ENCODE measurements at regions not wholly inside any gene's neighbourhood (a gene's known extent, or its start where the extent isn't known, plus 50 kb on each side); places are given as distances from the start of the nearest gene placed in this dataset.

GRCh38 chr6:44634321-44634720 lies 246.8 kb downstream of the CDC5L start:
- DNase-seq (ENCODE audit: low read depth): no peak

GRCh38 chr6:44635486-44635885 lies 248.0 kb downstream of the CDC5L start:
- DNase-seq (ENCODE audit: low read depth): no peak

DNA sequence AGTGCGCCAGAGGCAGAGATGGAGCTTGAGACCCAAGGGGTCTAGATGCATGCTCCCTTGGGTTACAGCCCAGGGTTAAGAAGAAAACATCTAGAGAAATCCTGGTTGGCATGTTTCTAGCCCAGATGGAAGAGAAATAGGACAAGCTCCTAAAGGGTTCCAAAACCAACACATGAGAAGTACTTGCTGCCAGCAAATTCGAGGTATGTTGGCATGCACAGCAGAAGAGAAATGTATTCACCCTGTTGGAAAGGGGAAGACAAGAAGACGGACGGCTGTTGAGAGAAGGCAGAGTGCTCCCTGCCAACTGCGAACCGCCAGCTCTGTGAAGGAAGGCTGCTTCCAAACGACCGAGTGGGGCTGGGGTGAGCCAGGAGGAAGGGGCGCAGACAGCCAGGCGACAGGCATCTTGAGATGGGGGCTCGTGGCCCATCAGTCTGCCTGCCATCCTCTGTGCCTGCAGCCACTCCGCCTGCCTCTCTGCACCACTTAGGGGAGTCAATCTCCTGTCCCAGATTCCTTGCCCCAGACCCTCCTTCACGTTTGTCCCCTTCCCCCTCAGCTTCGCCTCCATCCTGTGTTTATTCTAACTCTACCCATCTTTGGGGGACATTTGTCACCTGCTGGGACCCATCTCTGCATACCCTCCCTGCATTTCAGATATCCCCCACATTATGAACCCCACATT lies 249.2 kb downstream of the CDC5L start:
- DNase-seq (ENCODE audit: low read depth): no peak

- peak; percentile 87 for DNase-seq (ENCODE audit: low read depth)
These were observed 254.0 kb downstream of the CDC5L start for GRCh38 chr6:44641344-44642031.

- no peak for DNase-seq (ENCODE audit: low read depth)
These were observed 254.8 kb downstream of the CDC5L start for GRCh38 chr6:44642349-44642748.

- DNase-seq (ENCODE audit: low read depth): peak; percentile 65
These were observed 255.5 kb downstream of the CDC5L start for GRCh38 chr6:44642870-44643522.

GRCh38 chr6:44645276-44645675 lies 257.8 kb downstream of the CDC5L start:
- DNase-seq (ENCODE audit: low read depth): no peak

GRCh38 chr6:44646355-44646754 lies 258.8 kb downstream of the CDC5L start:
- no peak for DNase-seq (ENCODE audit: low read depth)

DNA sequence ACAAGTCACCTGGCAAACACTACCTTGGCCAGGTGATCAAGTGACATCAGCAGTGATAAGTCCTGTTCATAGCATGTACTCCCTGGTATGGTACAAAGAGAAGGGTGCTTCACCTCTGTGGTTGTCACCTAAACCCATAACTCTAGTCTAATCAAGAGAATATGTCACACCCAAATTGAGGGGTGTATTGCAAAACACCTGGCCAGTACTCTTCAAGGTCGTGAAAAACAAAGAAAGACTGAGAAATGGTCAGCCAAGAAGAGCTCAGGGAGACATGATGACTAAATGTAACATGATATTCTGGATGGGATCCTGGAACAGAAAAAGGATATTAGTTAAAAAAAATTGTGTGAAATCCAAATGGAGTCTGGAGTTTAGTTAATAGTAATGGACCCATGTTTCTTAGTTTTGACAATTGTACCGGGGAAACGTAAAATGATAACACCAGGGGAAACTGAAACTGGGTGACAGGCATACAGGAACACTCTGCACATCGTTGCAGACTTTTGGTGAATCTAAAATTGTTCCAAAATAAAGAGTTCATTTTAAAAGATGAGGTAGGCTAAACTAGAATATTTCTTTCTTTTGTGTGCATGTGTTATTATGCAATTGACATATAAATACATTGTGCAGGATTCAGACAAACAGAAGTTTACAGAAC lies 262.0 kb downstream of the CDC5L start:
- no peak for DNase-seq (ENCODE audit: low read depth)

DNA sequence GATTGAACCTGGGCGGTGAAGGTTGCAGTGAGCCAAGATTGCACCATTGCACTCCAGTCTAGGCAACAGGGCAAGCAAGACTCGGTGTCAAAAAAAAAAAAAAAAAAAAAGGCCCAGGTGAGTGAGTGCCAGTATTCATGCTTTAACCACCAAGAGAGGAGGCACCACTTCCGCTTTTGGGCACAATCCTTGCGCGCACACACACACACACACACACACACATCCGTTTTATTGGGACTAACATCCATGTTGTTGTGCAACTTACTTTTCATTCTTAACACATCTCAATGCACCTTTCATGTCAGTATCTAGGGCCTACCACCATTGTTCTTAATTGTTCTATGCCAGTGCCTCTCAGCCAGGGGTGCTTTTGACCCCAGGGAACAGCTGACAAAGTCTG lies 263.0 kb downstream of the CDC5L start:
- DNase-seq (ENCODE audit: low read depth): no peak

GRCh38 chr6:44650947-44651346 lies 263.4 kb downstream of the CDC5L start:
- DNase-seq (ENCODE audit: low read depth): peak; percentile 77

DNA sequence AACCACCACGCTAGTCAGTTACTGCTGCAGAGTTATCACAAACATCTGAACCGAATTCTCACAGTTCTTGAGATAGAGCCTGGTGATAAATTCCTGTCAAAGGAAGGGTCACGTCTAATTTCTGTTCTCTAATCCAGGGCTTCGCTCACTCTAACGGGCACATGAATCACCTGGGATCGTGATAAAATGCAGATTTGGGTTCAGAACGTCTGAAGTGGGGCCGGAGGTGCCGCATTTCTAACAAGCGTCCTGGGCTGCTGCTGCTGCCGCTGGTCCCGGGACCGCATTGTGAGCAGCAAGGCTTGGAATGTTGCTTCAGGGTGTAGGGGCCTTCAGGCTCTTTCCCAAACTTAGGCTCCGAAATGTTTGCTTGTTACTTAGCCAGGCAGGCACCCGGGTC lies 264.1 kb downstream of the CDC5L start:
- no peak for DNase-seq (ENCODE audit: low read depth)

DNA sequence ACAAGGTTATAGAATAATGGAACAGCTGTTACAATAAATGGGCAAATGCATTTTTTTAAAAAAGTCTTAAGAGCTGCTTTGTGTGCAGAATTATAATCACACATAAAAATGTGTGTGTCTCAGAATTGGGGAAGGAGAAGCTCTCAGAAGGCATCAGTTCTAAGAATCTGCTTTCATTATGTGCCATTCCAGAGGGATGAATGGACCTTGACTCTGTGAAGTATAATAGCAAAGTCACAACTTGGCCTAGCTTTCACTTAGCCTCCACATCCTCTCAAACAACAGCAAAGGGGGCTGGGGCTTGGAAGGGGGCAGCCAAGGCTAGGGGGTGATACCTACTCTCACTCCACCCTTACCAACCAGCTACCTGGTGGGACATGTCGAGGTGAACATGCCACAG lies 265.0 kb downstream of the CDC5L start:
- DNase-seq (ENCODE audit: low read depth): no peak

DNA sequence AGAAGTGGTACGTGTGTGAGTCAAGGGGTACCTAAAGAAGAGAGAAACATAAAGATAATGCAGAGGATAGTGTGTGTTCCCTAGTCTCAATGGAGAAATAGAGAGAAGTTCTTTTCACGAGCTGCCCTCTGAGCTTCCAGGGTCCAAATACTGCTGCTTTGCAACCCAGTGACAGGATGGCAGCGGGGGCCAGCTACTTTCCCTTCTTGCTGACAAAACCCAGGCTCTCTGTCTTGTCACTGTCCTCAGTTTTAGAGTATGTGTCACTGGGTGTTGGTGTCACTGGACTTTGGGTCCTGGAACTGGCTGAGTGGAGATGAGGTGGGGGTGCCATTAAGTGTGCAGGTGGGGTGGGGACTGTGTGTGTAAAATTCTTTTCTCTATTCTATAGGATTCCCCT lies 265.6 kb downstream of the CDC5L start:
- DNase-seq (ENCODE audit: low read depth): no peak

GRCh38 chr6:44653761-44654218 lies 266.3 kb downstream of the CDC5L start:
- no peak for DNase-seq (ENCODE audit: low read depth)

DNA sequence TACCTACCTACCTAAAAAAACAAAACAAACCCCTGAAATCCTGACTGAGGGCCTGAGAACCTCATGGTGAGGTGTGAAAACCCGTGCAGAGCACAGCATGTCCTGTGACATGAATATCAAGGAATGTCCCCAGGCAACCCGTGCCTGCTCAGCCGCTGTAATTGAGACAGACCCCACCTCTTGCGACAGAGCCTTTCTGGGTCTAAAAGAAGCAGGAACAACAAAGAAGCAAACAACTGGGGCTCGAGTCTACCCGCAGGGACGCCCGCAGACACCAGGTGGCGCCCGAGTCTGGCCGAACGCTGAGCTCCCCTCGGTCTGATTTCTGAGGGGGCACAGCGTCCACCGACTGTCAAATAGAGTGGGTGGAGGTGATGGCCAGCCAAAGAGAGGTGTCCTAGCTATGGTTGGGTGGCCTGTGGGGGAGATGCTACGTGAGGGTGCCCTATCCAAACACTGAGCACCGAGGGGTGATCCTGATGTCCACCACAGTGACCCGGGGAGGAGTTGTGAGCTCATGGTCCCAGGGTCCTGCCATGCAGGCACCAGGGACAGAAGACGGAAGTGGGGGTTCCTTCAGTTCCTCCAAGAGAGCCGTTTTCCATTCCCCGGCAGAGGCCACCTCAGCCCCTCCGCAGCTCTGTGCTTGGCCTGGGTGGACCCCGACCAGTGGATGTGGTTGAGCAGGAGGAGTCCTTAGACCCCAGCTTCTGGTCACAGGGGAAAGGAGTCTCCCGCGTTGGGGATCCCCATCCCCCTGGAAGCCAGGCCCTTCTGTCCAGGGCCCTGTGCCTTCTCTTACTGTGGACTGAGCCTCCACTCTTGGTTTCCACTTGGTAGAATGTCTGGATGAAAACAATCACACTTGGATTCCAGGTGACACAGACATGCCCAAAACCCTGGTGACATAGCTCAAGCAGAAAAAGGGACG lies 268.2 kb downstream of the CDC5L start:
- peak; percentile 84 for DNase-seq (ENCODE audit: low read depth)

DNA sequence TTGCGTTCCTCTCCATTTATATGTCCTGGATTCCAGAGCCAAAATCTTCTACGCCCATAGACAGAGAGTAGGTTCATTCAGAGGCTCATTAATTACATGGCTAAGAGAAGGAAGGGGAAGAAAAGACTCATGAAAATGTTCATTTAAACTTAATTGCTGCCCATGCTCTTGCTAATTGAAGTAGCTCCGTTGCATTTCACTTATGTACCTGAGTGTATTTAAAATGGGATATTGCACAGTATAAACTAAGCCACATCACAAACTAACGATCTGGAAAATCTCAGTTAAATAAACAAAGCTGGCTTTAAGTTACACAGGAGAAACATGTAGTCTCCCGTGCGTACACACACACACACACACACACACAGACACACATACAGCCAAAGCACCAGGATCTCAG lies 269.2 kb downstream of the CDC5L start:
- no peak for DNase-seq (ENCODE audit: low read depth)

GRCh38 chr6:44657206-44657819 lies 269.8 kb downstream of the CDC5L start:
- DNase-seq (ENCODE audit: low read depth): peak; percentile 37

- no peak for DNase-seq (ENCODE audit: low read depth)
These were observed 271.1 kb downstream of the CDC5L start for GRCh38 chr6:44658571-44658970.

GRCh38 chr6:44659726-44660125 lies 272.2 kb downstream of the CDC5L start:
- no peak for DNase-seq (ENCODE audit: low read depth)

Measured in Daoy (cell line).